AG10803 (cell line): ENCODE measurements at regions not wholly inside any gene's neighbourhood (a gene's known extent, or its start where the extent isn't known, plus 50 kb on each side); places are given as distances from the start of the nearest gene placed in this dataset.
A peak's percentile ranks its signal among the peaks of the same experiment; 100 is the strongest.

ENCODE experiments used
- DNase-seq: peaks from one replicate; pipeline ENCODE4 v3.0.0; 2010; ENCODE audit warnings: low read depth
- H3K4me3 ChIP-seq: 2 replicates; pipeline ENCODE4 v1.5.1; 2011; ENCODE audit warnings: mild to moderate bottlenecking, low read length, control low read depth
- CTCF ChIP-seq: conservative IDR thresholded peaks from 2 replicates; pipeline ENCODE4 v1.5.1; 2011; ENCODE audit warnings: mild to moderate bottlenecking, low read length, control low read depth, inconsistent platforms

GRCh38 chr12:92603741-92604432, 98.9 kb upstream of the PLEKHG7 start:
- TF ChIP-seq CTCF = 0 out of 2 replicates have a peak, but pooled peaks have one; percentile 2
- no peak for DNase-seq

DNA sequence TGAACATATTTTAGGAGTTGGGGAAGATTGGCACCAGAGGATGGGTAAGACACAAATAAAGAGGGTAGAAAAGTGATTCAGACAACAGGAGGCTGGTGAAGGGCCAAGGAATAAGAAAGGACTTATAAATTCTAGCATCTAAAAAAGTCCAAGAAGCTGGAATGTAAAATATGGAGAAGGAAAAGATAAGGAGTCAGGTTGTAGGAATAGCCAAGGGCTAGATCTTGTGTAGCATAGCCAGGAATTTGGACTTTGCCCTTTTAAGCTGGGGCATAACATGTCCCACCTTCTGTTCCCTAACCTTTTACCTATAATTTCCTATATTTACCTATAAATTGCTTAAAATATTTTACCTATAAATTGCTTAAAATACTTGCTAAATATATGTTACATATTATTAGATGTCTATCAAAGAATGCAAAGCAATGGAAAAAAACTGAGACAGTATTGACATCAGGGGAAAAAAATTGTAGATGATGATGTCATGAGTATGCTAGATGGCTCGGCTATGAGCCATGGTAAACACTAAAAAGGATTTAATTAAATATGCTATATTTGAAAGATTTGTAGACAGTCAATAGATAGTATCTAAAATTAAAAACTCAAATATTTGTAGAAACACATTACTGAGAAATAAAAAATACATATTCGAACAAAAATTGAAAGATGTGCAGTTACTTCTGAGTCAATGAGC, 99.7 kb upstream of the PLEKHG7 start:
- no peak for DNase-seq
- TF ChIP-seq CTCF = no peak
- no peak overlapping the region for H3K4me3 ChIP-seq

More at GRCh38 chr12:92603741-92604432, 98.9 kb upstream of the PLEKHG7 start:
- no peak overlapping the region for H3K4me3 ChIP-seq

- peak; percentile 93 for DNase-seq
- TF ChIP-seq CTCF = no peak
- H3K4me3 ChIP-seq = no peak overlapping the region
Measured at GRCh38 chr12:92602476-92602875, 100.3 kb upstream of the PLEKHG7 start.

GRCh38 chr12:92601680-92602079, 101.1 kb upstream of the PLEKHG7 start:
- TF ChIP-seq CTCF = no peak
- H3K4me3 ChIP-seq = no peak overlapping the region
- no peak for DNase-seq

DNA sequence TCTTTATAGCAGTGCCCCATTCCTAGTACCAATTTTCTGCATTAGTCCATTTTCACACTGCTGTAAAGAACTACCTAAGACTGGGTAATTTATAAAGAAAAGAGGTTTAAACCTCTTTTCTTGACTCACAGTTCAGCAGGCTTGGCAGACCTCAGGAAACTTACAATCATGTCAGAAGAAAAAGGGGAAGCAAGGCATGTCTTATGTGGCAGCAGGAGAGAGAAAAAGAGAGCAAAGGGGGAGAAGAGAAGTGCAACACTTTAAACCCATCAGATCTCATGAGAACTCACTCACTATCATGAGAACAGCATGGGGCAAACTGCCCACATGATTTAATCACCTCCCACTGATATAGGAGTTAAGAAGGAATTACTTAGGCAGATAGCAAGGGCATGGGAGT, 101.6 kb upstream of the PLEKHG7 start:
- no peak overlapping the region for H3K4me3 ChIP-seq
- DNase-seq = no peak
- no peak for TF ChIP-seq CTCF

DNA sequence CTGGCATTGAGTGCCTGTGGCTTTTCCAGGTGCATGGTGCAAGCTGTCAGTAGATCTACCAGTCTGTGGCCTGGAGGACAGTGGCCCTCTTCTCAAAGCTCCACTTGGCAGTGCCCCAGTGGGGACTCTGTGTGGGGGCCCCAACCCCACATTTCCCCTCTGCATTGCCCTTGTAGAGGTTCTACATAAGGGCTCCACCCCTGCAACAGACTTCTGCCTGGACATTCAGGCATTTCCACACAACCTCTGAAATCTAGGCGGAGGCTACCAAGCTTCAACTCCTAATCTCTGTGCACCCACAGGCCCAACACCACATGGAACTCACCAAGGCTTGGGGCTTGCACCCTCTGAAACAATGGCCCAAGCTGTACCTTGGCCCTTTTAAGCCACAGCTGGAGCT, 102.7 kb upstream of the PLEKHG7 start:
- no peak for TF ChIP-seq CTCF
- no peak for DNase-seq
- no peak overlapping the region for H3K4me3 ChIP-seq

- no peak for DNase-seq
- H3K4me3 ChIP-seq = no peak overlapping the region
- no peak for TF ChIP-seq CTCF
Measured at GRCh38 chr12:92597997-92598396, 104.8 kb upstream of the PLEKHG7 start.
